ENCODE measurements at regions not wholly inside any gene's neighbourhood (a gene's known extent, or its start where the extent isn't known, plus 50 kb on each side); places are given as distances from the start of the nearest gene placed in this dataset.

DNA sequence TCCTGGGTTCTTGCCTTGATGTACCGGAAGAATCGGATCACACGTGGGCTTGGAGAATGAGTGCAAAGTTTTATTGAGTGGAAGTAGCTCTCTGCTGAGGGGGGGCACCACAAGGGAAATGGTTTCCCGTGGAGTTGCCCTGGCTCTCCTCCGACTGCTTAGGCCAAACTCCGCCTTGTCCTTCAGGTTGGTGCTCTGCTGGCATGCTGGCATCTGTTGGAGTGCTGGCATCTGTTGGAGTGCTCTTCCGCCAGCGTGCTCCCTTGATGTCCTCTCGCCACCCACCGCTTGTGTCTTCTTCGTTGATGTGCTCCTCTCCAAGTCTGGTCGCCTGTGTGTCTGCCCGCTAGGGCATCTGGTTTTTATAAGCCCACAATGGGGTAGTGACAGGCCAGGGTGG is 317.1 kb upstream of the HSF2 start:
- TF ChIP-seq POLR2A (IDR thresholded peaks at IDR 0.05; ENCODE audit: low read length) = no peak
- TF ChIP-seq GATA1 (IDR thresholded peaks at IDR 0.05; ENCODE audit: low read depth, low read length) = no peak

Data from erythroblast (primary cell).